Subcutaneous abdominal adipose tissue (tissue), 5 donors: ENCODE measurements at regions not wholly inside any gene's neighbourhood (a gene's known extent, or its start where the extent isn't known, plus 50 kb on each side); places are given as distances from the start of the nearest gene placed in this dataset.

ENCODE experiments used
- H3K27ac ChIP-seq: one replicate; pipeline ENCODE4 v1.7.0; 2013; ENCODE audit warnings: low read depth, mild to moderate bottlenecking, inconsistent platforms, low read length, moderate library complexity
- H3K27me3 ChIP-seq, 5 donors: one replicate each; pipeline ENCODE4 v1.7.0; 2013; ENCODE audit warnings: low read length in 5 of 5, inconsistent platforms in 1 of 5; ENCODE audit not compliant: control insufficient read depth in 5 of 5, insufficient read depth in 4 of 5
- H3K36me3 ChIP-seq, 5 donors: one replicate each; pipeline ENCODE4 v1.7.0; 2013; ENCODE audit warnings: low read length in 5 of 5; ENCODE audit not compliant: control insufficient read depth in 5 of 5, insufficient read depth in 5 of 5
- H3K4me1 ChIP-seq, 5 donors: one replicate each; pipeline ENCODE4 v1.7.0; 2013; ENCODE audit warnings: low read length in 5 of 5, mild to moderate bottlenecking in 3 of 5, moderate library complexity in 1 of 5; ENCODE audit not compliant: control insufficient read depth in 5 of 5, insufficient read depth in 5 of 5
- H3K4me3 ChIP-seq, 5 donors: one replicate each; pipeline ENCODE4 v1.7.0; 2013; ENCODE audit warnings: low read length in 5 of 5, low read depth in 1 of 5
- H3K9ac ChIP-seq, 5 donors: one replicate each; pipeline ENCODE4 v1.7.0; 2013; ENCODE audit warnings: low read length in 5 of 5, mild to moderate bottlenecking in 4 of 5, moderate library complexity in 3 of 5
- H3K9me3 ChIP-seq, 5 donors: one replicate each; pipeline ENCODE4 v1.7.0; 2013; ENCODE audit warnings: low read length in 5 of 5; ENCODE audit not compliant: control insufficient read depth in 5 of 5
- donor health status: healthy.
- donor health status: healthy.
- donor health status: healthy.
- donor health status: healthy.
- donor health status: healthy.

DNA sequence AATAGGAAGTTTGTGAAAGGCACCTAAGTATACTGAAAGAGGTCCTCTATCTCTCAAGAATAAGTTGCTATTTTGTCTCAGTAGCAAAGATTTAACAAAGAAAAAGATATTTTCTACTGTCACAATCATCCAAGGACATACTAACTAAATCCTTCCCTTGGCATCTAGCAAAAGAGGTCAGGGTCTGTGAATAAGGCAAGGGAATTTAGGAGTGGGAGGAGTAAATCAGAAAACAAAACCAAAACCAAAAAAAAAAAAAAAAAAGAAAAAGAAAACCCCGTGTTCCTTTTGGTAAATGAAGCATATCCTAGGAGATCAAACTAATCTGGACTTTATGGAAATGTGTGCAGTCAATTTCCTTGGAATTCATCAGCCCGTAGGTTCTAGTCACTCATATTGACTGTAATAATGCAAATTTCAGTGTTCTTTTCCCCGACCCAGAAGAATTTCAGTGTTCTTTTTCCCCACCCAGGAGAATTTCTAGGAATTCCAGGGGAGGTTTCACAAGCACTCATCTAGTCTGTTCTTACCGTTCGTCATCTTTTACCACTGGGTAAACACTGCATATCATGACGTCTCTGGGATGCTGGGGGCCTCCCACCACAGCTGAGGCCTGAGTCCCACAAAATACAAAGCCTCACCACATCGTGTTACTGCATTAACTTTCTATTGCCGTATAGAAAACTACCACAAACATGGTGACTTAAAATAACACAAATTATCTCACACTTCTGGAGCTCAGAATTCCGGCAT, 113.8 kb upstream of the CCDC54 start:
- peaks cover 0 to 2% (median 0%) of the 10 kb centered on the region in 5 donors for H3K36me3 ChIP-seq
- no peaks in the 10 kb centered on the region for H3K4me1 ChIP-seq
- no peak overlapping the region for H3K27ac ChIP-seq
- H3K27me3 ChIP-seq, result no peaks in the 10 kb centered on the region
- H3K4me3 ChIP-seq, result peak overlapping the region in 4 of 5 donors; percentile 11 to 53 (median 32)
- H3K9me3 ChIP-seq, result no peaks in the 10 kb centered on the region
- peak overlapping the region in 2 of 5 donors; percentile 20 to 44 for H3K9ac ChIP-seq

DNA sequence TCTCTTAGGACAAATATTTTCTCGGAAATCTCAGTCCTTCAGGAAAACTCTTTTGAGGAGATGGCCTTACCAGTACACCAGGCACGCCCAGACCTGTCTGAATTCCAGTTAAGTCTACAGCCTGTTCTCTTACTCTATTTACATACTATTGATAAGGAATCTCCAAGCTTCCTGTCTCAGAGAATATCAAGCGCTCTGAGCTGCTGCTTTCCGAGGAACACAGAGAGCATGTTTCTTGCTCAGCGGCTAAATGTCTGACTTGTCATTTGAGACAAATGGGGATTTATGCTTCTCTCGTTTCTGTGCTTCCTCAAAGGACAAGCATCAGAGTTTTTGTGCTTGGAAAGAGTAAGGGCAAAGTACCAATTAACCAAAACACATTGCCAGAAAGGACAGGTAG, 112.4 kb upstream of the CCDC54 start:
- no peak overlapping the region for H3K27ac ChIP-seq
- H3K4me1 ChIP-seq, result no peaks in the 10 kb centered on the region
- H3K27me3 ChIP-seq, result peaks cover 0 to 3% (median 0%) of the 10 kb centered on the region in 5 donors
- peaks cover 0 to 2% (median 0%) of the 10 kb centered on the region in 5 donors for H3K36me3 ChIP-seq
- no peaks in the 10 kb centered on the region for H3K9me3 ChIP-seq
- no peak overlapping the region for H3K4me3 ChIP-seq
- H3K9ac ChIP-seq, result no peak overlapping the region

DNA sequence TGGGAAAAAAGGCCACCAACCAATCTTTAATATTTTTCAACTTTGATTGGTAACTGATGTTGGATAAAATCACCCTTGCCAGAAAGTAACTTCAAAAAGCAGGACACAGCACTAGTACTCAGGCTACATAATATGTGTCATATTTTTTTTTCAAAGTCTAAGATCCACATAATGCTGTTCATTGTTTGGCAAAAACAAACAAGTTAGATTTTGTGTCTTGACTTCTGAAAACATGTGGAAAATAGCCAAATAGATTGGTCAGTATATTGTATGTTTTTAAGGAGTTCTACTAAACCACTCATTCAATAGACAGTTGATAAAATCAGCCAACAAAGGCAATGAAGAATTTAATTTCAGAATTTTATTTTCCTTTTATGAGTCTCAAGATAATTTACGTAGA, 111.7 kb upstream of the CCDC54 start:
- H3K4me1 ChIP-seq, result no peaks in the 10 kb centered on the region
- no peaks in the 10 kb centered on the region for H3K9me3 ChIP-seq
- H3K27me3 ChIP-seq, result peaks cover 0 to 3% (median 0%) of the 10 kb centered on the region in 5 donors
- H3K27ac ChIP-seq, result no peak overlapping the region
- no peak overlapping the region for H3K4me3 ChIP-seq
- peaks cover 0 to 2% (median 0%) of the 10 kb centered on the region in 5 donors for H3K36me3 ChIP-seq
- H3K9ac ChIP-seq, result no peak overlapping the region

GRCh38 chr3:107268469-107268868, 108.8 kb upstream of the CCDC54 start:
- Histone ChIP-seq H3K4me1 (no peaks in the 10 kb centered on the region), H3K27ac (no peak overlapping the region), H3K9me3 (no peaks in the 10 kb centered on the region), H3K9ac (no peak overlapping the region), H3K36me3 (peaks cover 0 to 2% (median 0%) of the 10 kb centered on the region in 5 donors), H3K4me3 (no peak overlapping the region), H3K27me3 (peaks cover 0 to 3% (median 0%) of the 10 kb centered on the region in 5 donors)

DNA sequence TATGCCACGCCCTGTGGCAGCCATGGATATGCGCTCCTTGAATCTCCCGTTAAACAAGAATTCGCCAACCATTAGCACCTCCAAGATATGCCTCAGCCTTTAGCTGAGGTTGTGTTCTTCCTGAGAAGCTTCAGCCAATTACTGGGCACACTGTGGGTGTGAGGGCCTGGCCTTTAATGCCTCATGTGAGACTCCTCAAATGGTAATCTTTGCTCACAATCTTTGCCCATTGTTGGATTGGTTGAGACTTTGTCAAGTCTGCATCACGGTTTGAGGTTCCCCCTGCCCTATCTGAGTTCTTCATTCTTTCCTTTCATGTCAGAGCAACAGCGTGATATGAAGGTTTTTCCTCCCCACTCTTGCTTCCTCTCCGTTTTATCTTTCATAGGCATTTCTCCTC, 108.1 kb upstream of the CCDC54 start:
- Histone ChIP-seq H3K36me3 (peaks cover 0 to 2% (median 0%) of the 10 kb centered on the region in 5 donors), H3K27me3 (peaks cover 0 to 3% (median 0%) of the 10 kb centered on the region in 5 donors), H3K4me3 (no peak overlapping the region), H3K27ac (no peak overlapping the region), H3K9me3 (no peaks in the 10 kb centered on the region), H3K4me1 (no peaks in the 10 kb centered on the region), H3K9ac (no peak overlapping the region)

GRCh38 chr3:107271787-107272387, 105.4 kb upstream of the CCDC54 start:
- Histone ChIP-seq H3K9me3 (no peaks in the 10 kb centered on the region), H3K27me3 (peaks cover 0 to 3% (median 0%) of the 10 kb centered on the region in 5 donors), H3K36me3 (no peaks in the 10 kb centered on the region), H3K4me1 (no peaks in the 10 kb centered on the region), H3K9ac (no peak overlapping the region), H3K27ac (no peak overlapping the region), H3K4me3 (no peak overlapping the region)

- Histone ChIP-seq H3K27ac (no peak overlapping the region), H3K4me3 (no peak overlapping the region), H3K4me1 (no peaks in the 10 kb centered on the region), H3K9ac (no peak overlapping the region), H3K27me3 (peaks cover 0 to 3% (median 0%) of the 10 kb centered on the region in 5 donors), H3K9me3 (no peaks in the 10 kb centered on the region), H3K36me3 (no peaks in the 10 kb centered on the region)
Measured at GRCh38 chr3:107272471-107272870, 104.8 kb upstream of the CCDC54 start.

DNA sequence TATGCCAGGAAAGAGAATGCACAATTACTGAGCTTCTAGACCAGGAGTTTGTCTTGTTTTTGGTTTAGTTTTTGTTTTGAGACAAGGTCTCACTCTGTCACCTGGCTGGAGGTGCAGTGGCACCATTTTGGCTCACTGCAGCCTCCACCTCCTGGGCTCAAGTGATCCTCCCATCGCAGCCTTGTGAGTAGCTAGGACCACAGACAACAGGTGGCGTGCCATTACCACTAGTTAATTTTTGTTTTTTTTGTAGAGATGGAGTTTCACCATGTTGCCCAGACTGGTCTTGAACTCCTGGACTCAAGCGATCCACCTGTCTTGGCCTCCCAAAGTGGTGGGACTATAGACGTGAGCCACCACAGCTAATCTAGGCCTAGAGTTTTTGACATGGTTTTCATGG, 104.4 kb upstream of the CCDC54 start:
- Histone ChIP-seq H3K36me3 (no peaks in the 10 kb centered on the region), H3K9me3 (no peaks in the 10 kb centered on the region), H3K27me3 (peaks cover 0 to 3% (median 0%) of the 10 kb centered on the region in 5 donors), H3K4me1 (no peaks in the 10 kb centered on the region), H3K4me3 (no peak overlapping the region), H3K9ac (no peak overlapping the region), H3K27ac (no peak overlapping the region)

GRCh38 chr3:107273771-107274170, 103.5 kb upstream of the CCDC54 start:
- H3K27me3 ChIP-seq, result peaks cover 0 to 3% (median 0%) of the 10 kb centered on the region in 5 donors
- no peak overlapping the region for H3K4me3 ChIP-seq
- H3K9me3 ChIP-seq, result no peaks in the 10 kb centered on the region
- H3K9ac ChIP-seq, result no peak overlapping the region
- H3K27ac ChIP-seq, result no peak overlapping the region
- no peaks in the 10 kb centered on the region for H3K36me3 ChIP-seq
- H3K4me1 ChIP-seq, result no peaks in the 10 kb centered on the region

- H3K4me1 ChIP-seq, result no peaks in the 10 kb centered on the region
- H3K4me3 ChIP-seq, result no peak overlapping the region
- H3K27ac ChIP-seq, result no peak overlapping the region
- H3K9ac ChIP-seq, result no peak overlapping the region
- no peaks in the 10 kb centered on the region for H3K9me3 ChIP-seq
- H3K27me3 ChIP-seq, result no peaks in the 10 kb centered on the region
- no peaks in the 10 kb centered on the region for H3K36me3 ChIP-seq
Measured at GRCh38 chr3:107275511-107275910, 101.7 kb upstream of the CCDC54 start.
